ENCODE measurements at regions not wholly inside any gene's neighbourhood (a gene's known extent, or its start where the extent isn't known, plus 50 kb on each side); places are given as distances from the start of the nearest gene placed in this dataset.

- no peak for TF ChIP-seq CTCF (IDR thresholded peaks at IDR 0.05)
- TF ChIP-seq POLR2A (IDR thresholded peaks at IDR 0.05): no peak
These were observed 998.6 kb downstream of the TTLL7 start for GRCh38 chr1:83000286-83000685.
